ENCODE measurements at regions not wholly inside any gene's neighbourhood (a gene's known extent, or its start where the extent isn't known, plus 50 kb on each side); places are given as distances from the start of the nearest gene placed in this dataset.

GRCh38 chr4:158998624-158999023 lies 104.3 kb upstream of the RAPGEF2 start:
- Histone ChIP-seq H3K9me3 (replicated peaks; ENCODE audit: control insufficient read depth, insufficient read depth, low read length) (no peaks in the 10 kb centered on the region; the same call in 2 of the 3 replicates), H3K4me3 (no peak overlapping the region), H3K9ac (ENCODE audit: control insufficient read depth, insufficient read depth, low read length) (no peak overlapping the region), H3K79me2 (ENCODE audit: control insufficient read depth, insufficient read depth, low read length) (no peaks in the 10 kb centered on the region), H3K36me3 (ENCODE audit: control insufficient read depth in 2 of 2, insufficient read depth in 2 of 2, low read length in 1 of 2) (no peaks in the 10 kb centered on the region), H3K27me3 (replicated peaks in 1 of 2; ENCODE audit: control insufficient read depth in 2 of 2, insufficient read depth in 2 of 2, low read length in 1 of 2) (no peaks in the 10 kb centered on the region), H3K4me1 (ENCODE audit: control insufficient read depth, insufficient read depth, low read length) (no peaks in the 10 kb centered on the region), H3K4me2 (ENCODE audit: control insufficient read depth, insufficient read depth) (no peak overlapping the region), H4K20me1 (ENCODE audit: control insufficient read depth, insufficient read depth) (no peaks in the 10 kb centered on the region), H2AFZ (ENCODE audit: control insufficient read depth, low read depth, low read length) (no peak overlapping the region), H3K27ac (ENCODE audit: control insufficient read depth, insufficient read depth) (no peak overlapping the region)
- SMC1A ChIA-PET (ENCODE audit: uncharacterized antibody, unreplicated experiment): interaction anchor here (0.6 to 1.2 kb wide), 6 partner anchors 13 to 137 kb away, joined by 3 to 4 read pairs (median 3); no protein-coding TSS in a partner anchor
- no TSS peak for BruUV-seq (replicated peaks)
- in situ Hi-C loops (cut with MboI) (no loop called here), intact Hi-C loops (cut with micrococcal nuclease; ENCODE audit: unreplicated experiment) (no loop called here)
- FAIRE-seq: no peak
- TF ChIP-seq NFIC (IDR thresholded peaks at IDR 0.05; ENCODE audit: low read depth, low read length): no peak
- TF ChIP-seq RELA (IDR thresholded peaks at IDR 0.05; ENCODE audit: borderline replicate concordance, partially characterized antibody): no peak
- TF ChIP-seq ATF7 (IDR thresholded peaks at IDR 0.05; ENCODE audit: low read depth): no peak
- no peak for TF ChIP-seq HDAC2 (IDR thresholded peaks at IDR 0.05)
- TF ChIP-seq, protein P1, sequence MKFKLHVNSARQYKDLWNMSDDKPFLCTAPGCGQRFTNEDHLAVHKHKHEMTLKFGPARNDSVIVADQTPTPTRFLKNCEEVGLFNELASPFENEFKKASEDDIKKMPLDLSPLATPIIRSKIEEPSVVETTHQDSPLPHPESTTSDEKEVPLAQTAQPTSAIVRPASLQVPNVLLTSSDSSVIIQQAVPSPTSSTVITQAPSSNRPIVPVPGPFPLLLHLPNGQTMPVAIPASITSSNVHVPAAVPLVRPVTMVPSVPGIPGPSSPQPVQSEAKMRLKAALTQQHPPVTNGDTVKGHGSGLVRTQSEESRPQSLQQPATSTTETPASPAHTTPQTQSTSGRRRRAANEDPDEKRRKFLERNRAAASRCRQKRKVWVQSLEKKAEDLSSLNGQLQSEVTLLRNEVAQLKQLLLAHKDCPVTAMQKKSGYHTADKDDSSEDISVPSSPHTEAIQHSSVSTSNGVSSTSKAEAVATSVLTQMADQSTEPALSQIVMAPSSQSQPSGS (IDR thresholded peaks at IDR 0.05; ENCODE audit: low read length): no peak
- TF ChIP-seq GABPA (IDR thresholded peaks at IDR 0.05; ENCODE audit: low read depth): no peak
- no peak for TF ChIP-seq FOS (IDR thresholded peaks at IDR 0.05; ENCODE audit: borderline replicate concordance, extremely low read depth, insufficient read length)
- TF ChIP-seq HCFC1 (IDR thresholded peaks at IDR 0.05; ENCODE audit: low read length): no peak
- TF ChIP-seq MYB (IDR thresholded peaks at IDR 0.05; ENCODE audit: borderline replicate concordance, low read depth, low read length): no peak
- no peak for TF ChIP-seq RAD51 (IDR thresholded peaks at IDR 0.05)
- TF ChIP-seq SUZ12 (IDR thresholded peaks at IDR 0.05; ENCODE audit: unreplicated experiment): no peak
- TF ChIP-seq ETV6 (conservative IDR thresholded peaks at IDR 0.05 in 1 of 2, IDR thresholded peaks at IDR 0.05 in 1 of 2; ENCODE audit: borderline replicate concordance in 1 of 2, low read depth in 1 of 2): no peak
- no peak for TF ChIP-seq E4F1 (IDR thresholded peaks at IDR 0.05; ENCODE audit: borderline replicate concordance, partially characterized antibody)
- TF ChIP-seq ZZZ3 (IDR thresholded peaks at IDR 0.05; ENCODE audit: control insufficient read depth, insufficient read length, low read depth): no peak
- no peak for TF ChIP-seq EZH2 (IDR thresholded peaks at IDR 0.05; ENCODE audit: borderline replicate concordance, control insufficient read depth, low read depth, low read length)
- TF ChIP-seq IKZF2 (IDR thresholded peaks at IDR 0.05): no peak
- no peak for TF ChIP-seq KAT2A (conservative IDR thresholded peaks at IDR 0.05; ENCODE audit: control insufficient read depth, low read depth, low read length)
- 64% methylated on average over 6 of the region's 6 CpGs for WGBS (ENCODE audit: insufficient coverage, insufficient replicate concordance, low lambda C conversion rate, missing lambda C conversion rate)
- no peak for DNase-seq (ENCODE audit: low read depth, low spot score)
- POLR2A ChIA-PET: no interaction called here
- RAD21 ChIA-PET (ENCODE audit: unreplicated experiment): no interaction called here
- CTCF ChIA-PET: no interaction called here
- no peak for ATAC-seq
